HepG2 (cell line): ENCODE measurements at regions not wholly inside any gene's neighbourhood (a gene's known extent, or its start where the extent isn't known, plus 50 kb on each side); places are given as distances from the start of the nearest gene placed in this dataset.

Experiments used
- CERS6 ChIP-seq: sonication (generic); formaldehyde crosslinking; IDR thresholded peaks from 2 replicates; pipeline ENCODE4 v1.5.0; 2020; ENCODE audit warnings: missing genetic modification reagents
- CTCF ChIP-seq: sonication (generic); formaldehyde crosslinking; IDR thresholded peaks from 2 replicates; pipeline ENCODE4 v1.5.0; 2020; ENCODE audit warnings: mild to moderate bottlenecking, missing genetic modification reagents, moderate library complexity
- DR1 ChIP-seq: sonication (generic); formaldehyde crosslinking; IDR thresholded peaks from 2 replicates; pipeline ENCODE4 v1.8.0; 2021; ENCODE audit warnings: mild to moderate bottlenecking, missing genetic modification reagents, inconsistent platforms
- EP300 ChIP-seq, 3 experiments: sonication (generic) in 1 of 3; formaldehyde crosslinking in 1 of 3; IDR thresholded peaks; 2 replicates each; pipeline versions ENCODE4 v1.5.1 to v1.6.1; 2011 to 2020; ENCODE audit warnings: low read depth in 2 of 3, low read length in 2 of 3, borderline replicate concordance in 1 of 3, improper control_type of control experiment in 1 of 3, mild to moderate bottlenecking in 1 of 3, missing genetic modification reagents in 1 of 3, moderate library complexity in 1 of 3
- PHF5A ChIP-seq: IDR thresholded peaks from one replicate; pipeline ENCODE4 v1.6.1; 2018; ENCODE audit warnings: low read depth, missing genetic modification reagents; ENCODE audit not compliant: unreplicated experiment
- RAD51 ChIP-seq: fragments of 450-650 bp; IDR thresholded peaks from 2 replicates; pipeline ENCODE4 v1.6.1; 2016; ENCODE audit warnings: borderline replicate concordance
- SMAD9 ChIP-seq: sonication (generic); formaldehyde crosslinking; IDR thresholded peaks from 2 replicates; pipeline ENCODE4 v1.5.1; 2020; ENCODE audit warnings: mild to moderate bottlenecking, missing genetic modification reagents
- ZNF484 ChIP-seq: sonication (generic); formaldehyde crosslinking; IDR thresholded peaks from 2 replicates; pipeline ENCODE4 v1.5.1; 2020; ENCODE audit warnings: mild to moderate bottlenecking, low read depth, missing genetic modification reagents, borderline replicate concordance
- TF ChIP-seq, protein P1 (sequence below): sonication (generic); formaldehyde crosslinking; IDR thresholded peaks from 2 replicates; pipeline ENCODE4 v1.5.0; 2020; ENCODE audit warnings: missing genetic modification reagents, mild to moderate bottlenecking, borderline replicate concordance
- TF ChIP-seq, protein P2 (sequence below), 2 experiments: sonication (generic) in 1 of 2; formaldehyde crosslinking in 1 of 2; IDR thresholded peaks; 2 replicates each; pipeline versions ENCODE4 v1.6.1 to v1.9.0; 2014 to 2022; ENCODE audit warnings: antibody characterized with exemption in 1 of 2, borderline replicate concordance in 1 of 2, inconsistent platforms in 1 of 2, low read depth in 1 of 2, missing genetic modification reagents in 1 of 2
- TF ChIP-seq, protein P3 (sequence below): sonication (generic); formaldehyde crosslinking; IDR thresholded peaks from 2 replicates; pipeline ENCODE4 v1.4.0; 2020; ENCODE audit warnings: missing genetic modification reagents

DNA sequence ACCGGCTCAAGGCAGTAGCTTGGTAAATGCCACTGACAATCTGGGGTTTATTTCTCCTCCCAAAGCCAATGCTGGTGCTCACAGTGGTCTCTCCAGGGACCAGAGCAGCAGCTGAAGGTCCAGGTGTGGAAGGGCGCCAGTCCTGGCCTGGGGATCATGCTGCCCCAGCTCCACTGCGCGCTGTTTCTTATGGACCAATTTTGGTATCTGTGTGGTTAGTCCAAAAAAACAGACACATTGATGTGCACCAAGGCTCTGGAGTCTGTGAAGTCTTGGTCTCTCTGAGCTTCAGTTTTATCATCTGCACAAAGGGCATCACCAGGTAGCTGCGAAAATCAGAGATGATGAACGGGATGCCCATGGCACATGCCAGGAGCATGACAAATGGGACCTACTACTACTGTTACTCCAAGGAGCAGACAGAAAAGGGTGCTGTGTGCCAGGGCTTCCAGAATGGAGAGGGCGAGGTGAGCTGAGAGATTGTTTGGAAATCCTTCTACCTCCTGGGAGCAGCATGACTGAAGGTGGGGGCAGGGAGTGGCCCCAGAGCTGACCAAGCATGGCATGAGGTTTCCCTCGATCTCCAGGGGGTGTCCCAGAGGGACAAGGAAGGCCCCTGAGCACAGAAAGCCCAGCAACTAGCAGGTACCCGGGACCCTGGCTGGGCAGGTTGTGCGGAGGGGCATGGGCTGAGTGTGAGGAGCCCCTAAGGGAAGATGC, 134.3 kb upstream of the PRR20G start:
- TF ChIP-seq, protein P1, sequence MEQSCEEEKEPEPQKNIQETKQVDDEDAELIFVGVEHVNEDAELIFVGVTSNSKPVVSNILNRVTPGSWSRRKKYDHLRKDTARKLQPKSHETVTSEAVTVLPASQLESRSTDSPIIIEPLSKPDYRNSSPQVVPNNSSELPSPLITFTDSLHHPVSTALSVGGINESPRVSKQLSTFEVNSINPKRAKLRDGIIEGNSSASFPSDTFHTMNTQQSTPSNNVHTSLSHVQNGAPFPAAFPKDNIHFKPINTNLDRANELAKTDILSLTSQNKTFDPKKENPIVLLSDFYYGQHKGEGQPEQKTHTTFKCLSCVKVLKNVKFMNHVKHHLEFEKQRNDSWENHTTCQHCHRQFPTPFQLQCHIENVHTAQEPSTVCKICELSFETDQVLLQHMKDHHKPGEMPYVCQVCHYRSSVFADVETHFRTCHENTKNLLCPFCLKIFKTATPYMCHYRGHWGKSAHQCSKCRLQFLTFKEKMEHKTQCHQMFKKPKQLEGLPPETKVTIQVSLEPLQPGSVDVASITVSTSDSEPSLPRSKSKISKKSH (CRISPR knock-in tag): no peak
- TF ChIP-seq SMAD9 (CRISPR knock-in tag) (no peak), PHF5A (no peak), EP300 (IDR thresholded peaks at IDR 0.05; ENCODE audit: low read depth in 2 of 2, low read length in 2 of 2) (no peak), EP300 (CRISPR knock-in tag; IDR thresholded peaks at IDR 0.05; ENCODE audit: borderline replicate concordance) (no peak), DR1 (no peak), CTCF (no peak), CERS6 (no peak), RAD51 (no peak), ZNF484 (CRISPR knock-in tag) (no peak)
- TF ChIP-seq, protein P2, sequence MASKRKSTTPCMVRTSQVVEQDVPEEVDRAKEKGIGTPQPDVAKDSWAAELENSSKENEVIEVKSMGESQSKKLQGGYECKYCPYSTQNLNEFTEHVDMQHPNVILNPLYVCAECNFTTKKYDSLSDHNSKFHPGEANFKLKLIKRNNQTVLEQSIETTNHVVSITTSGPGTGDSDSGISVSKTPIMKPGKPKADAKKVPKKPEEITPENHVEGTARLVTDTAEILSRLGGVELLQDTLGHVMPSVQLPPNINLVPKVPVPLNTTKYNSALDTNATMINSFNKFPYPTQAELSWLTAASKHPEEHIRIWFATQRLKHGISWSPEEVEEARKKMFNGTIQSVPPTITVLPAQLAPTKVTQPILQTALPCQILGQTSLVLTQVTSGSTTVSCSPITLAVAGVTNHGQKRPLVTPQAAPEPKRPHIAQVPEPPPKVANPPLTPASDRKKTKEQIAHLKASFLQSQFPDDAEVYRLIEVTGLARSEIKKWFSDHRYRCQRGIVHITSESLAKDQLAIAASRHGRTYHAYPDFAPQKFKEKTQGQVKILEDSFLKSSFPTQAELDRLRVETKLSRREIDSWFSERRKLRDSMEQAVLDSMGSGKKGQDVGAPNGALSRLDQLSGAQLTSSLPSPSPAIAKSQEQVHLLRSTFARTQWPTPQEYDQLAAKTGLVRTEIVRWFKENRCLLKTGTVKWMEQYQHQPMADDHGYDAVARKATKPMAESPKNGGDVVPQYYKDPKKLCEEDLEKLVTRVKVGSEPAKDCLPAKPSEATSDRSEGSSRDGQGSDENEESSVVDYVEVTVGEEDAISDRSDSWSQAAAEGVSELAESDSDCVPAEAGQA (IDR thresholded peaks at IDR 0.05; ENCODE audit: low read depth): no peak
- TF ChIP-seq, protein P2 (CRISPR knock-in tag; IDR thresholded peaks at IDR 0.05; ENCODE audit: borderline replicate concordance): no peak
- TF ChIP-seq, protein P3, sequence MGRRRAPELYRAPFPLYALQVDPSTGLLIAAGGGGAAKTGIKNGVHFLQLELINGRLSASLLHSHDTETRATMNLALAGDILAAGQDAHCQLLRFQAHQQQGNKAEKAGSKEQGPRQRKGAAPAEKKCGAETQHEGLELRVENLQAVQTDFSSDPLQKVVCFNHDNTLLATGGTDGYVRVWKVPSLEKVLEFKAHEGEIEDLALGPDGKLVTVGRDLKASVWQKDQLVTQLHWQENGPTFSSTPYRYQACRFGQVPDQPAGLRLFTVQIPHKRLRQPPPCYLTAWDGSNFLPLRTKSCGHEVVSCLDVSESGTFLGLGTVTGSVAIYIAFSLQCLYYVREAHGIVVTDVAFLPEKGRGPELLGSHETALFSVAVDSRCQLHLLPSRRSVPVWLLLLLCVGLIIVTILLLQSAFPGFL (CRISPR knock-in tag): no peak
